GM06990 (cell line): ENCODE measurements at regions not wholly inside any gene's neighbourhood (a gene's known extent, or its start where the extent isn't known, plus 50 kb on each side); places are given as distances from the start of the nearest gene placed in this dataset.

Experiments used
- DNase-seq: peaks from one replicate; pipeline ENCODE4 v3.0.0-alpha.2; 2011; ENCODE audit not compliant: insufficient read length; ENCODE audit errors: extremely low read depth
- H3K27me3 ChIP-seq: replicated peaks from 2 replicates; pipeline ENCODE4 v1.6.0; 2011; ENCODE audit warnings: low read length; ENCODE audit not compliant: control insufficient read depth, insufficient read depth
- H3K36me3 ChIP-seq: 2 replicates; pipeline ENCODE4 v1.5.1; 2011; ENCODE audit warnings: low read length; ENCODE audit not compliant: control insufficient read depth, insufficient read depth
- H3K4me3 ChIP-seq: replicated peaks from 2 replicates; pipeline ENCODE4 v1.5.1; 2011; ENCODE audit warnings: low read depth, mild to moderate bottlenecking, control low read depth, low read length
- CTCF ChIP-seq: IDR thresholded peaks from 2 replicates; pipeline ENCODE4 v1.5.1; 2011; ENCODE audit warnings: low read length, control low read depth, mild to moderate bottlenecking, inconsistent platforms; ENCODE audit not compliant: insufficient read depth, poor library complexity, severe bottlenecking

- H3K4me3 ChIP-seq: no peak overlapping the region
- H3K36me3 ChIP-seq: no peaks in the 10 kb centered on the region
- H3K27me3 ChIP-seq: peaks cover 5% of the 10 kb centered on the region
- no peak for TF ChIP-seq CTCF
- no peak for DNase-seq
Observed at GRCh38 chr10:100618091-100618615, 82.4 kb downstream of the HIF1AN start.

- no peak for TF ChIP-seq CTCF
- Histone ChIP-seq H3K36me3 (no peaks in the 10 kb centered on the region), H3K27me3 (peaks cover 7% of the 10 kb centered on the region), H3K4me3 (no peak overlapping the region)
- no peak for DNase-seq
Observed at GRCh38 chr10:100618632-100619255, 83.0 kb downstream of the HIF1AN start.

GRCh38 chr10:100620087-100620835 lies 84.5 kb downstream of the HIF1AN start:
- H3K27me3 ChIP-seq: peaks cover 10% of the 10 kb centered on the region

GRCh38 chr10:100621360-100622205 lies 85.8 kb downstream of the HIF1AN start:
- DNase-seq: peak; percentile 23
- peaks cover 10% of the 10 kb centered on the region for H3K27me3 ChIP-seq

More at GRCh38 chr10:100620087-100620835, 84.5 kb downstream of the HIF1AN start:
- Histone ChIP-seq H3K4me3 (no peak overlapping the region), H3K36me3 (no peaks in the 10 kb centered on the region)
- TF ChIP-seq CTCF: no peak
- DNase-seq: no peak

More at GRCh38 chr10:100621360-100622205, 85.8 kb downstream of the HIF1AN start:
- no peaks in the 10 kb centered on the region for H3K36me3 ChIP-seq
- H3K4me3 ChIP-seq: no peak overlapping the region
- no peak for TF ChIP-seq CTCF
